ENCODE measurements at regions not wholly inside any gene's neighbourhood (a gene's known extent, or its start where the extent isn't known, plus 50 kb on each side); places are given as distances from the start of the nearest gene placed in this dataset.

- TF ChIP-seq POLR2A (IDR thresholded peaks at IDR 0.05): no peak
- TF ChIP-seq, protein P1, sequence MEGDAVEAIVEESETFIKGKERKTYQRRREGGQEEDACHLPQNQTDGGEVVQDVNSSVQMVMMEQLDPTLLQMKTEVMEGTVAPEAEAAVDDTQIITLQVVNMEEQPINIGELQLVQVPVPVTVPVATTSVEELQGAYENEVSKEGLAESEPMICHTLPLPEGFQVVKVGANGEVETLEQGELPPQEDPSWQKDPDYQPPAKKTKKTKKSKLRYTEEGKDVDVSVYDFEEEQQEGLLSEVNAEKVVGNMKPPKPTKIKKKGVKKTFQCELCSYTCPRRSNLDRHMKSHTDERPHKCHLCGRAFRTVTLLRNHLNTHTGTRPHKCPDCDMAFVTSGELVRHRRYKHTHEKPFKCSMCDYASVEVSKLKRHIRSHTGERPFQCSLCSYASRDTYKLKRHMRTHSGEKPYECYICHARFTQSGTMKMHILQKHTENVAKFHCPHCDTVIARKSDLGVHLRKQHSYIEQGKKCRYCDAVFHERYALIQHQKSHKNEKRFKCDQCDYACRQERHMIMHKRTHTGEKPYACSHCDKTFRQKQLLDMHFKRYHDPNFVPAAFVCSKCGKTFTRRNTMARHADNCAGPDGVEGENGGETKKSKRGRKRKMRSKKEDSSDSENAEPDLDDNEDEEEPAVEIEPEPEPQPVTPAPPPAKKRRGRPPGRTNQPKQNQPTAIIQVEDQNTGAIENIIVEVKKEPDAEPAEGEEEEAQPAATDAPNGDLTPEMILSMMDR (IDR thresholded peaks at IDR 0.05): no peak
Measured at GRCh38 chr10:109159351-109159750, 764.0 kb downstream of the XPNPEP1 start.
